AG09309 (cell line): ENCODE measurements at regions not wholly inside any gene's neighbourhood (a gene's known extent, or its start where the extent isn't known, plus 50 kb on each side); places are given as distances from the start of the nearest gene placed in this dataset.

Source experiments
- DNase-seq: peaks from one replicate; pipeline ENCODE4 v3.0.0-alpha.2; 2010; ENCODE audit warnings: low read depth
- H3K4me3 ChIP-seq: 2 replicates; pipeline ENCODE4 v1.5.1; 2011; ENCODE audit warnings: mild to moderate bottlenecking, low read depth, low read length, moderate library complexity; ENCODE audit not compliant: control insufficient read depth
- TF ChIP-seq, protein P1 (sequence below): IDR thresholded peaks from 2 replicates; pipeline ENCODE4 v1.5.1; 2011; ENCODE audit warnings: mild to moderate bottlenecking, low read depth, low read length, inconsistent platforms; ENCODE audit not compliant: insufficient read depth, control insufficient read depth; ENCODE audit errors: missing control alignments

DNA sequence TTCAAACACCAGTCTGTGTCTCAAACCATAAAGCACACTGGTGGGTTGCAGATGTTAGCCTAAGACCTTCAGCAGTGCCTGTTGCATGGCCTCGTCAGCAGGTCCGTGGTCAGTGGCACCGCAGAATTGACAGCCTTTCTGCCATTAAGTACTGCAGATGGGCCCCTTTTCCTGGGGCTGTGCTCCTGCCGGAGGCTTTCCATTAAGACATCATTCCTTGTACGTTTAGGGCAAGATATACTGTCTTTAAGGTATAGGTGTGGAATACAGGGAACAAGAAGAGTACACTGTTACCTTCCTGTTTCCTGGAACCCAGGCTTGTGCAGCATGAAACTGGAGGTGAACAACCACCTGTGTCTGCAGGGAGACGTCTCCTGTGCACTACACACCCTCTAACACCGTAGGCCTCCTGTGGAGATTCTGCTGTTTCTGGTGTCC, 67.9 kb upstream of the WDR1 start:
- DNase-seq = no peak
- no peak overlapping the region for H3K4me3 ChIP-seq
- TF ChIP-seq, protein P1, sequence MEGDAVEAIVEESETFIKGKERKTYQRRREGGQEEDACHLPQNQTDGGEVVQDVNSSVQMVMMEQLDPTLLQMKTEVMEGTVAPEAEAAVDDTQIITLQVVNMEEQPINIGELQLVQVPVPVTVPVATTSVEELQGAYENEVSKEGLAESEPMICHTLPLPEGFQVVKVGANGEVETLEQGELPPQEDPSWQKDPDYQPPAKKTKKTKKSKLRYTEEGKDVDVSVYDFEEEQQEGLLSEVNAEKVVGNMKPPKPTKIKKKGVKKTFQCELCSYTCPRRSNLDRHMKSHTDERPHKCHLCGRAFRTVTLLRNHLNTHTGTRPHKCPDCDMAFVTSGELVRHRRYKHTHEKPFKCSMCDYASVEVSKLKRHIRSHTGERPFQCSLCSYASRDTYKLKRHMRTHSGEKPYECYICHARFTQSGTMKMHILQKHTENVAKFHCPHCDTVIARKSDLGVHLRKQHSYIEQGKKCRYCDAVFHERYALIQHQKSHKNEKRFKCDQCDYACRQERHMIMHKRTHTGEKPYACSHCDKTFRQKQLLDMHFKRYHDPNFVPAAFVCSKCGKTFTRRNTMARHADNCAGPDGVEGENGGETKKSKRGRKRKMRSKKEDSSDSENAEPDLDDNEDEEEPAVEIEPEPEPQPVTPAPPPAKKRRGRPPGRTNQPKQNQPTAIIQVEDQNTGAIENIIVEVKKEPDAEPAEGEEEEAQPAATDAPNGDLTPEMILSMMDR = no peak

DNA sequence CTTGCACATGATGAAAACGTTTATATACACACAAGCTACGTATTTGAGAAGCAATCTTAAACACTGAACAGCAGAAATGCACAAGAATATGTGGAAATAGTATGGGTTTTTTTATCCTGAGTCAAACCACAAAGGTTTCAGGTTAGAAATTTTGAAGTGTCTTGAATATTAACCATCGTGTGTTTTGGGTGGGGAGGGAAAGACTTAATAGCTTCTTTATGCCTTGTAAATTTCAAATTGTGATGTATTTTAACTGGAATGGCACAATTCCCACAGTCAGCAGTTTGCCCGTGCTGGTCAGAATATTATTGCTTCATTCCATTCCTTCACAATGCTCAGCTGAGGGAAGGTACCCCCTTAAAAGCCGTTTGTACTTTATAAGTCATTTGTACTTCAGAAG, 67.4 kb upstream of the WDR1 start:
- H3K4me3 ChIP-seq = no peak overlapping the region
- TF ChIP-seq, protein P1 = no peak
- no peak for DNase-seq

DNA sequence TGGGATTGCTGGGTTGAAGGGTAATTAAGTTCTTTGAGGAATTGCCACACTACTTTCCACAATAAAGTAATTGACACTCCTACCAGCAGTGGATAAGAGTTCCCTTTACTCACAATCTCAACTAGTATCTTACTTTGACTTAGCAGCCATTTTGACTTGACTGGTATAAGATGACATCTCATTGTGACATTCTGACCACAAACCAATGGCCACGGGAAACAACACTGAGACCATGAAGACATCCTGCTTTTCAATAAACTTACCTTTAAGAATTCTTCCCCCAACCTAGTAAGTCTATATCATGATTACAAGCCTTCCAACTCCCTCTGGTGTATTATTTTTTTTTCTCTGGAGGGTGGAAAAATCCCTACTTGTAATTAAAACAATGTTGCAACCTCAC, 66.9 kb upstream of the WDR1 start:
- TF ChIP-seq, protein P1 = no peak
- no peak overlapping the region for H3K4me3 ChIP-seq
- DNase-seq = no peak

DNA sequence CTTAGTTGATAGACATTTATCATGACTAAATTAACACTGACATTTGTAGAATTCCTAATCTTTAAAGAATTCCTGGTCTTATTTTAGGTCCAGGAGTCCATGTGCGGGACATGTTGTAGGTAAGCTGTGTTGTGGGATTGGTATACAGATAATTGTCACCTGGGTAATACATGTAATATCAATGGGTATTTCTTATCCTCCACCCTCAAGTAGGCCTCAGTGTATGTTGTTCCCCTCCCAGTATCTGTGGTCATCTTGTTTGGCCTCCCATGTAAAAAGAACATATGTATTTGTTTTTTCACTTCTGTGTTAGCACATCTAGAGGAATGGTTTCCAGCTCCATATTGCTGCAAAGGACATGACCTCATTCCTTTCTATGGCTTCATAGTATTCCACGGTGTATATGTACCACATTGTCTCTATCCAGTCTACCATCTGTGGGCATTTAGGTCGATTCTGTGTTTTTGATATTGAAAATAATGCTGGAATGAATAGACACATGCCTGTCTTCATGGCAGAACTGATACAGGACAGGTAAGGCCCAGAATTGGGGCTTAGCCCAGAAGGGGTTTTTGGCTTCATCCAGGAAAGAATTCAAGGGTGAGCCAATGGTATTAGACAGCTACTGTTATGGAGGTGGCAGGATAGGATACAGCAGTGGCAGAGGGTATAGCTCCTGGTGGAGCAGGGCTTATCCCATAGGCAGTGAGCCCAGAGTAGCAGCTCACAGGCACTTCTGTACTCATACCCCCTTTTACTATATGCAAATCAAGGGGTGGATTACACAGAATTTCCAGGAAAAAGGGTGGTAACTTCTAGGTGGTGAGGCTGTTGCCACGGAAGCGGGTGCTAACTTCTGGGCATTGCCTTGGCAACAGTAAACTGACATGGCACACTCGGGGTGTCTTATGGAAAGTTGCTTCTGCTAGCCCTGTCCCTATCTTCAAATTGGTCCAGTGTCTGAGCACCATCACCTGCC, 66.1 kb upstream of the WDR1 start:
- DNase-seq = no peak
- TF ChIP-seq, protein P1 = no peak
- H3K4me3 ChIP-seq = no peak overlapping the region

DNA sequence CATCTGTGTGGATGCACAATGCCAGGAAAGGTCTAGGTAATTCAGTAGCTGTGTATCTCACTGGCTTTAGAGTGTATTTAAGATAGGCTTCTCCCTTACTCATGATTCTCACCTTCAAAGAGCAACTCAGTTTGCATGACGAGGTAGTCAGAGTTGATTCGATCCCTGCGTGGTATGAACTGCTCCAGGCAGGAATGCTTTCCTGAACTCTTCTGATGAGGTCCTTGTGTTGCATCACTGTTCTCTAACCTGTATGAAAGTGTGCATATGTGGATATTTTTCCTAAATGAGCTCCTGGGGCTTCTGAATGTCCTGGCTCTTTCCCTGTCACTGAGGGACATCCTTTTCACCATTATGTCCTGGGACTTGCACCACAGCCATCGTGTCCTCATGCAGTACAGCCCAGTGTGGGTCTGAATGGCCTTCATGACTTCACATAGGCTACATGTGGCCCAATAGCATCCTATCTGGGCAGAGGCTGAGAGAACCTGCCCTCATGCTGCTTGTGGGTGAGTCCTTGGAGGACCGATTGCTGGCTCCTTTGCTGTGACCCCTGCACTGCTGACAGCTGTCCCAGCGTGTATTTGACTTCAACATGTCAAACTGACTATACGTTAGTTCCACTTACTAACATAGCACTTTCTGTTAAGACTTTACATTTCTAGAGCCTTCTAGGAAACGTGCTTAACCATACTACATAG, 65.3 kb upstream of the WDR1 start:
- TF ChIP-seq, protein P1 = no peak
- no peak overlapping the region for H3K4me3 ChIP-seq
- DNase-seq = no peak

DNA sequence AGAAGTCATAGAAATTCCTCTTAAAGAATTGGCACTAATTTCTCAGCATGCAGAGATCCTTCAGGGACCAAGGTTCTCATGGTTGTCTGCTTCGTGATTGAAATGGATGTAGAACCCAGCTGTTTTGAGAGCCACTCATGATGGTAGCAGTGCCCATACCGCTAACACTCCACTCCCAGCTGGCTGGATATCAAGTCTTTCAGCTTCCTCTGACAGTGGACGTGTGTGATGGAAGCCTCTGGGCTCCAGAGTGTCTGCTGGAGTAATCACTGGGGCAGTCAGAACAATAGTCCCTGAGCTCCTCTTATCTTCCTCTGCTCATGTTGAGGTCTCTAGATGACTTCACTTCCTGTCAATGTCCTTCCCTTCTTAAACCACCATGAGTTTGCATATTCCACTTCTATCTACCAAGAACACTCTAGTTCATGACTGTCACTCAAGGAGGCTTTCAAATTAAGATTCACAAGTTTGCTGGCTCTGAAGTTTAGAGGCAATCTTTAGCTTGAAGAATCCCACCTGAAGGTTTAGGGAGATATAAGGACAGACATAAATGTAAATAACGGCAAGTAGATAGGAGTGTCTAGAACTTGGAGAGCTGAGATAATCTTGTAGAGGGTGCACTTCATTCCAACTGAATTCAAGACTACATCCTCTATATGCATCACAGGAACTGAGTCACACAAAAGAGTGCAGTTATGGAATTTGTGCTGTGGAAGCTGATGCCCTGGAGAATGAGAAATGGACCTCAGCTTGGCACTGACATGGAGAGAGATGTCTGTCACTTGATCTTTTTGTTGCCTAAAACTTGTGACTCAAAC, 64.5 kb upstream of the WDR1 start:
- TF ChIP-seq, protein P1 = no peak
- no peak overlapping the region for H3K4me3 ChIP-seq
- no peak for DNase-seq
